ENCODE measurements at regions not wholly inside any gene's neighbourhood (a gene's known extent, or its start where the extent isn't known, plus 50 kb on each side); places are given as distances from the start of the nearest gene placed in this dataset.
A peak's percentile ranks its signal among the peaks of the same experiment; 100 is the strongest.

DNA sequence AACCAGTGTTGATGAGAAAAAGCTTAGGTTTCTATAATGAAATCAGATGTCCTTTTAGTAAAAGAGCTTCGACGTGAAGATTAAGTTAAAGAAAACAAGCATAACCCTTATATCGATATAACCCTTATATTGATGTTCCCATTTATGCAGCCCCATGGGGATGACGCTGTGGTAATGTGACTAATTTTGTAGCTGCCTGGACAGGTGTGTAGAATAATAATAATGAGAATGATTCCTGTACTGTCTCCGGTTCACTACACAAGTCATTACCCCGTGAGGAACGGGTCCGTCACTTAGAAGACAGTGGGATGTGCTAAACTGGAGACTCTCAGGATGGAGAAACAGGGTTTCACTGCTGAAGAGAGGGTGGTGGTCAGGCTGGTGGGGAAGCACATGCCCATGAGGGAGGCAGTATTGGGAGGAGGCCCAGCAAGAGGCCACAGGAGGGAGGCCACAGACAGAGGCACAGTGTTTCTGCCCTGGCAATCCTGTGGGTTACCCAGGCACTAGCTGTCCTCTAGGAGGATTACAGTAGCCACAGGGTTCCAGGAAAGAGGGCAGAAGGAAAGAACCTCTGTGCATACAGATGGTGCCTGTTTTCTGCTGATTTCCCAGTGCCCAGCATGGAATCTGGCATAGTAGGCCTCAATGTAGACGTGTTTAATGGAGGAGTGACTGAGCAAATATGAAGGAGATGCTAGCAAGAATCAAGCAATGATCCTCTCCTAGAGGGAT, 191.1 kb upstream of the TSC22D2 start:
- DNase-seq (ENCODE audit: low read depth) = no peak
- TF ChIP-seq, protein P1, sequence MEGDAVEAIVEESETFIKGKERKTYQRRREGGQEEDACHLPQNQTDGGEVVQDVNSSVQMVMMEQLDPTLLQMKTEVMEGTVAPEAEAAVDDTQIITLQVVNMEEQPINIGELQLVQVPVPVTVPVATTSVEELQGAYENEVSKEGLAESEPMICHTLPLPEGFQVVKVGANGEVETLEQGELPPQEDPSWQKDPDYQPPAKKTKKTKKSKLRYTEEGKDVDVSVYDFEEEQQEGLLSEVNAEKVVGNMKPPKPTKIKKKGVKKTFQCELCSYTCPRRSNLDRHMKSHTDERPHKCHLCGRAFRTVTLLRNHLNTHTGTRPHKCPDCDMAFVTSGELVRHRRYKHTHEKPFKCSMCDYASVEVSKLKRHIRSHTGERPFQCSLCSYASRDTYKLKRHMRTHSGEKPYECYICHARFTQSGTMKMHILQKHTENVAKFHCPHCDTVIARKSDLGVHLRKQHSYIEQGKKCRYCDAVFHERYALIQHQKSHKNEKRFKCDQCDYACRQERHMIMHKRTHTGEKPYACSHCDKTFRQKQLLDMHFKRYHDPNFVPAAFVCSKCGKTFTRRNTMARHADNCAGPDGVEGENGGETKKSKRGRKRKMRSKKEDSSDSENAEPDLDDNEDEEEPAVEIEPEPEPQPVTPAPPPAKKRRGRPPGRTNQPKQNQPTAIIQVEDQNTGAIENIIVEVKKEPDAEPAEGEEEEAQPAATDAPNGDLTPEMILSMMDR (IDR thresholded peaks at IDR 0.05; ENCODE audit: insufficient read depth, low read depth, low read length, missing control alignments) = no peak
- H3K4me3 ChIP-seq (ENCODE audit: low read depth, low read length) = no peak overlapping the region

DNA sequence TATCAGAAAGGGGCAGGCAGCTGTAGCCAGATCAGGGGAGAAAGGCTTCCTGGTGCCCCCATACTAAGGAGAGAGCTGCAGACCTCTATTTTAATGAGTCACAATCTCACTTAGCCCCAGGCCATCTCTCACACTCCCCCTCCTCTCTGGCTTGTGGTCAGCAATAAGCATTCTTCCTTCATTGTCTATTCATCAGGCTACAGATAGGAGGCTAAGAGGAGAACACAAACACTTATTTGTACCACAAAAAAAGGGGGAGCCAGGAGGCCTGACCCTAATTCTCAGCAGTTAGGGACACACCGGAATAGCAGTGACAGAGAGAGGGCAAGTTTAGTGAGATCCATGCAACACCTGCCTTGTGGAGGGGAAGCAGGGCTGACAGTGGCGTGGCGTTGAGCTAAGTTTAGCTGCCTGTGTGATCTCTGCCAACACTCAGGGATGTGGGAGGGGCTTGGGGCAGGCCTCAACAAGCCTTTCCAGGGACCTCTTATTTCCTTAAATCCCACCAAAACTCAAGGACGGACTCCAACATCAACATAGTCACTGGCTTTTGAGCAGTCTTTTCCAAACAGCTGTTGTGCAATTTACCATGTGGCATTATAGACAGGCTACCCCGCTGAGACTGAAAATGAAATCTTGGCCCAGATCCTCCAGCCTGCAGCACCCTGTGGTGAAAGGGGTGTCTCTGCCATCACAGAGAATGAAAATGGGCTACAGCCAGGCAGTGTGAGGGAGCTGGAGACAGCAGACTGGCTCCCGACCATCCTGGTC, 191.9 kb upstream of the TSC22D2 start:
- DNase-seq (ENCODE audit: low read depth) = no peak
- no peak overlapping the region for H3K4me3 ChIP-seq (ENCODE audit: low read depth, low read length)
- TF ChIP-seq, protein P1 (IDR thresholded peaks at IDR 0.05; ENCODE audit: insufficient read depth, low read depth, low read length, missing control alignments) = no peak

DNA sequence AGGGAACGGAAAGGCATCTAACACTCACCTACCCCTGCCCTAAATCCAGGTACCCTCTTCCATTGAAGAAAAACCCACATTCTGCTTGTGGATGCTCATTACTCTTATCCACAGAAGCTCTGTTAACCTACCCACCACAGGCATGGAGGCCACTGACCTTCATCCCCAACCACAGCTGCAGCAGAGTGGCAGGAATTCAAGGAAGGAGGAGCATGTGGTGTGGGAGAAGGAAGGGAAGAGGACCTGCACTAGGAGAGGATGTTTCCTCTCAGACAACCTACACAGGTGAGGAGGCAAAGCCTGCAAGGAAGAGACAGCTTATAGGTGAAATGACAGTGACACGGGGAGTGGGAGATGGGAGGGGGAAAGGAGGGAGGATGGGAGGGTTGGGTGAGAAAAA, 192.5 kb upstream of the TSC22D2 start:
- TF ChIP-seq, protein P1 (IDR thresholded peaks at IDR 0.05; ENCODE audit: insufficient read depth, low read depth, low read length, missing control alignments) = no peak
- no peak for DNase-seq (ENCODE audit: low read depth)
- no peak overlapping the region for H3K4me3 ChIP-seq (ENCODE audit: low read depth, low read length)

DNA sequence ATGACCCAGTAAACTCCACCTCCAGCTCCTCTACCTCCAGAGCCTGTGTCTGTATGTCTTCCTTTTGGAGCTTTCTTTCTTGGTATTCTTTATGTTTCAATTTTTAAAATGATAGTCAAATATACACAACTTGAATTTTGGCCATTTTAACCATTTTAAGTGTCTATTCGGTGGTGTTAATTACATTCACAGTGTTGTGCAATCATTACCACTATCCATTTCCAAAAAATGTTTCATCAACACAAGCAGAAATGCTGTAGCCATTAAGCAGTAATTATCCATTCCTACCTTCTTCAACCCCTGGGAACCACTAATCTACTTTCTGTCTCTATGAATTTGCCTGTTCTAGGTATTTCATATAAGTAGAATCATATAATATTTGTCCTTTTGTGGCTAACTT, 194.5 kb upstream of the TSC22D2 start:
- no peak overlapping the region for H3K4me3 ChIP-seq (ENCODE audit: low read depth, low read length)
- no peak for DNase-seq (ENCODE audit: low read depth)
- TF ChIP-seq, protein P1 (IDR thresholded peaks at IDR 0.05; ENCODE audit: insufficient read depth, low read depth, low read length, missing control alignments) = no peak

DNA sequence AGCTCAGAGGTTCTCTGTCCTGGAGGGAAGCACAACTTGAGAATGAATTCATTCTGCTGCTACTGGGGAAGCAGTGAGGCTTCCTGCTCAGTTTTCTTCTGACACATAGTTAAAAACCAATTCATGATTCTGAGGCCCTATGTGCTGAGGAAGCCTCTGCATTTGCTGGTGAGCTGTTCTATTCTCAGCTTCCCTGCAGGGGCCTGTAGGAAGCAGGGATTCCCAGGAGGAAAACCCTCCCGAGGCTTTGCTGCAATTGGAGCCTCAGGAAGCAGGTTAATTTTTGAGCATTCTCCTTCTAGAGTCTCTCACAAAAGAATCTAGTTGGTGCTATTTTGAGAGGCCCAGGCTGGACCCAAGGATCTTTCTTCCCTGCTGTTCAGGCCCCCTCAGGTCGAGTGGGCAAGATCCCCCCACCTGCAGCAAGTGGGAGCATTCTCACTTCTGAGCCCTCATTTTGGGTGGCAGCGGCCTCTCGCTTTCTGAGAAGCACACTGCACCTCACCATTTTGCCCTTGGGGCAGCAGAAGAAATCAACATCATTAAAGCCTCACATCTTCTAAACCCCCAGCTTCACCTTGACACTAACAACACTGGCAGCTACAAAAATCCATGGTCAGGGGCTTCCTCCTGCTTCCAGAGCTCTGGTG, 197.5 kb upstream of the TSC22D2 start:
- TF ChIP-seq, protein P1 (IDR thresholded peaks at IDR 0.05; ENCODE audit: insufficient read depth, low read depth, low read length, missing control alignments) = no peak
- no peak for DNase-seq (ENCODE audit: low read depth)
- no peak overlapping the region for H3K4me3 ChIP-seq (ENCODE audit: low read depth, low read length)

DNA sequence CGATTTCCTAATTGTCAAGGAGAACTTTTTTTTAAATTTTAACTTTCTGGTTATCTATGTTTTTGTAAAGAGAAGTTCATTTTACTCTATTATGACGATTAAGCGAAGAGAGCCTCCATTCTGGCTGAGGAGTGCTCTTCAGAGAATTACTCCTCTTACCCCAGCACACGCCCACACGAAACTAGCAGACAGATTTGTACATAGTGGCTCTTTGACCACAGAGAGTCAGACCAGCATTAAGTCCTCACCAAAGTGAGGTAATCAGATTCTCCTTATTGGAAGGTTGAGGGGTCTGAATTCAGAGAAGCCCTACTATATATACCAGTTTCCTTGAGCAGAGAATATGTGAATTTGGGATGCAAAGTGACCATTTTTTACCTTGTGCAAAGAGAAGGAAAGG, 204.8 kb upstream of the TSC22D2 start:
- TF ChIP-seq, protein P1 (IDR thresholded peaks at IDR 0.05; ENCODE audit: insufficient read depth, low read depth, low read length, missing control alignments) = no peak
- no peak overlapping the region for H3K4me3 ChIP-seq (ENCODE audit: low read depth, low read length)
- DNase-seq (ENCODE audit: low read depth) = peak; percentile 18

All from GM12865 (cell line).